Sigmoid colon (tissue), 4 donors: ENCODE measurements at regions not wholly inside any gene's neighbourhood (a gene's known extent, or its start where the extent isn't known, plus 50 kb on each side); places are given as distances from the start of the nearest gene placed in this dataset.

Experiments used
- CTCF ChIP-seq, 4 experiments: fragments of 450-650 bp in 3 of 4; fragments of 200-600 bp in 1 of 4; IDR thresholded peaks; one replicate each; pipeline ENCODE4 v1.5.1; 2016 to 2019; ENCODE audit warnings: antibody characterized with exemption in 4 of 4, mild to moderate bottlenecking in 3 of 4, moderate library complexity in 2 of 4
- EP300 ChIP-seq, 4 donors: sonication (generic); formaldehyde crosslinking; IDR thresholded peaks; one replicate each; pipeline ENCODE4 v1.6.1; 2017; ENCODE audit warnings: antibody characterized with exemption in 4 of 4
- POLR2A ChIP-seq, 2 donors: fragments of 450-650 bp; IDR thresholded peaks; one replicate each; pipeline ENCODE4 v1.6.1; 2016; ENCODE audit warnings: antibody characterized with exemption in 2 of 2, mild to moderate bottlenecking in 2 of 2, moderate library complexity in 2 of 2
- POLR2AphosphoS5 ChIP-seq, 4 donors: sonication (generic); formaldehyde crosslinking; IDR thresholded peaks; one replicate each; pipeline ENCODE4 v1.6.1; 2017; ENCODE audit warnings: antibody characterized with exemption in 4 of 4

- TF ChIP-seq CTCF (IDR thresholded peaks at IDR 0.05) = no peak
- no peak for TF ChIP-seq POLR2AphosphoS5 (IDR thresholded peaks at IDR 0.05)
- no peak for TF ChIP-seq POLR2A (IDR thresholded peaks at IDR 0.05)
- TF ChIP-seq EP300 (IDR thresholded peaks at IDR 0.05) = no peak
These were observed 118.8 kb upstream of the EPB41L3 start for GRCh38 chr18:5662586-5663090.
